Calu3 (cell line): ENCODE measurements at regions not wholly inside any gene's neighbourhood (a gene's known extent, or its start where the extent isn't known, plus 50 kb on each side); places are given as distances from the start of the nearest gene placed in this dataset.
A peak's percentile ranks its signal among the peaks of the same experiment; 100 is the strongest.

ENCODE experiments used
- BruUV-seq: library from RNA; stranded (reverse); fragments of 400-500 nt; replicated peaks from 2 replicates; lab custom pipeline; 2021; lab: Mats Ljungman, UMichigan
- CTCF ChIA-PET: fragments of 300-600 bp; sonication (Branson Sonifier 250); formaldehyde crosslinking; loops from one replicate; lab custom pipeline; 2022; ENCODE audit warnings: antibody characterized with exemption; lab: Charles Lee
- DNase-seq: peaks from one replicate; pipeline ENCODE4 v3.0.0; 2022
- H3K27ac Mint-ChIP-seq: one replicate; pipeline ENCODE4 v1.8.0; 2022; ENCODE audit warnings: mixed read lengths; ENCODE audit not compliant: unreplicated experiment
- H3K27me3 Mint-ChIP-seq: one replicate; pipeline ENCODE4 v1.8.0; 2022; ENCODE audit warnings: mixed read lengths; ENCODE audit not compliant: unreplicated experiment
- H3K36me3 Mint-ChIP-seq: one replicate; pipeline ENCODE4 v1.8.0; 2022; ENCODE audit warnings: mild to moderate bottlenecking, moderate library complexity, mixed read lengths; ENCODE audit not compliant: insufficient read depth, unreplicated experiment
- H3K4me1 Mint-ChIP-seq: one replicate; pipeline ENCODE4 v1.8.0; 2022; ENCODE audit warnings: mild to moderate bottlenecking, low read depth, mixed read lengths; ENCODE audit not compliant: unreplicated experiment
- H3K4me3 Mint-ChIP-seq: one replicate; pipeline ENCODE4 v1.8.0; 2022; ENCODE audit warnings: mild to moderate bottlenecking, low read depth, moderate library complexity, mixed read lengths; ENCODE audit not compliant: unreplicated experiment
- H3K9me3 Mint-ChIP-seq: one replicate; pipeline ENCODE4 v1.8.0; 2022; ENCODE audit warnings: low read depth, mixed read lengths; ENCODE audit not compliant: unreplicated experiment
- intact Hi-C: fragments of 100-400 bp; cut with micrococcal nuclease; formaldehyde crosslinking; loops from one replicate; pipeline ENCODE4 v1.10.0; 2022; ENCODE audit not compliant: unreplicated experiment
- TF ChIP-seq, protein P1 (sequence below): fragments of 200-600 bp; IDR thresholded peaks from one replicate; pipeline ENCODE4 v1.8.0; 2022; ENCODE audit warnings: antibody characterized with exemption; ENCODE audit not compliant: unreplicated experiment

- H3K4me3 Mint-ChIP-seq, result no peak overlapping the region
- CTCF ChIA-PET, result interaction anchor here (1.4 to 1.6 kb wide), 4 partner anchors 281 to 406 kb away, joined by 3 to 12 read pairs (median 10); no protein-coding TSS in a partner anchor
- H3K9me3 Mint-ChIP-seq, result peaks cover 2% of the 10 kb centered on the region
- H3K4me1 Mint-ChIP-seq, result peaks cover 16% of the 10 kb centered on the region
- intact Hi-C loops, result loop anchor here (1.0 to 10.0 kb wide), 2 partner anchors 126 to 383 kb away; no protein-coding TSS in a partner anchor
- no TSS peak for BruUV-seq
- H3K27ac Mint-ChIP-seq, result no peak overlapping the region
- DNase-seq, result peak; percentile 62
- TF ChIP-seq, protein P1, sequence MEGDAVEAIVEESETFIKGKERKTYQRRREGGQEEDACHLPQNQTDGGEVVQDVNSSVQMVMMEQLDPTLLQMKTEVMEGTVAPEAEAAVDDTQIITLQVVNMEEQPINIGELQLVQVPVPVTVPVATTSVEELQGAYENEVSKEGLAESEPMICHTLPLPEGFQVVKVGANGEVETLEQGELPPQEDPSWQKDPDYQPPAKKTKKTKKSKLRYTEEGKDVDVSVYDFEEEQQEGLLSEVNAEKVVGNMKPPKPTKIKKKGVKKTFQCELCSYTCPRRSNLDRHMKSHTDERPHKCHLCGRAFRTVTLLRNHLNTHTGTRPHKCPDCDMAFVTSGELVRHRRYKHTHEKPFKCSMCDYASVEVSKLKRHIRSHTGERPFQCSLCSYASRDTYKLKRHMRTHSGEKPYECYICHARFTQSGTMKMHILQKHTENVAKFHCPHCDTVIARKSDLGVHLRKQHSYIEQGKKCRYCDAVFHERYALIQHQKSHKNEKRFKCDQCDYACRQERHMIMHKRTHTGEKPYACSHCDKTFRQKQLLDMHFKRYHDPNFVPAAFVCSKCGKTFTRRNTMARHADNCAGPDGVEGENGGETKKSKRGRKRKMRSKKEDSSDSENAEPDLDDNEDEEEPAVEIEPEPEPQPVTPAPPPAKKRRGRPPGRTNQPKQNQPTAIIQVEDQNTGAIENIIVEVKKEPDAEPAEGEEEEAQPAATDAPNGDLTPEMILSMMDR, result peak; percentile 85
- H3K36me3 Mint-ChIP-seq, result no peaks in the 10 kb centered on the region
- H3K27me3 Mint-ChIP-seq, result no peaks in the 10 kb centered on the region
These were observed 320.2 kb downstream of the GRIN2B start for GRCh38 chr12:13661005-13661887.

DNA sequence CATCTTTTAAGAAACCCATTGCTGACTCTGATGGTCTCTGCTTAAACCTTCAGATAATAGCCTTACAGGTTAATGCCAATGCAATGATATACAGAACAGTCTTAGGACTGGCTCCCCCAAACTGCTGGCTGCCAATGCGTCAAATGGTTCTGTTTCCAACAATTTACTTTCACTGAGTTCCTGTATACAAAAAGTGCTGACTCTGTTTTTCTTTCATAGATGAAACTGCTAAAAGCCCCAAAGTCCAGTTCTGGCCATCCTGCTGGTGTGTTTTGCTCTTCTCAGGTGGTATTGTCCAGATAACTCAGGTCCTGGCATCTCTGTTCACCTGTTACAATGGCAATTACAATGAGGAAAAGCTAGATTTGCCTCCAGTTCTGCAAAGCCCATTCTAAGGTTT lies 326.9 kb downstream of the GRIN2B start:
- H3K4me1 Mint-ChIP-seq, result peaks cover 7% of the 10 kb centered on the region
- no peaks in the 10 kb centered on the region for H3K27me3 Mint-ChIP-seq
- H3K9me3 Mint-ChIP-seq, result peaks cover 2% of the 10 kb centered on the region
- no peak overlapping the region for H3K4me3 Mint-ChIP-seq
- BruUV-seq, result no TSS peak
- CTCF ChIA-PET, result no interaction called here
- TF ChIP-seq, protein P1, result no peak
- H3K36me3 Mint-ChIP-seq, result no peaks in the 10 kb centered on the region
- no peak for DNase-seq
- H3K27ac Mint-ChIP-seq, result no peak overlapping the region
- intact Hi-C loops, result no loop called here

- no peak for DNase-seq
- no peak overlapping the region for H3K4me3 Mint-ChIP-seq
- no peaks in the 10 kb centered on the region for H3K27me3 Mint-ChIP-seq
- TF ChIP-seq, protein P1, result no peak
- no peaks in the 10 kb centered on the region for H3K36me3 Mint-ChIP-seq
- CTCF ChIA-PET, result no interaction called here
- BruUV-seq, result no TSS peak
- H3K9me3 Mint-ChIP-seq, result no peaks in the 10 kb centered on the region
- peaks cover 3% of the 10 kb centered on the region for H3K4me1 Mint-ChIP-seq
- intact Hi-C loops, result no loop called here
- H3K27ac Mint-ChIP-seq, result no peak overlapping the region
These were observed 329.3 kb downstream of the GRIN2B start for GRCh38 chr12:13652105-13652504.

- Mint-ChIP-seq H3K9me3 (peaks cover 3% of the 10 kb centered on the region), H3K27ac (no peak overlapping the region), H3K36me3 (no peaks in the 10 kb centered on the region), H3K4me1 (no peaks in the 10 kb centered on the region), H3K4me3 (no peak overlapping the region), H3K27me3 (no peaks in the 10 kb centered on the region)
- BruUV-seq, result no TSS peak
- no peak for DNase-seq
- CTCF ChIA-PET, result no interaction called here
- TF ChIP-seq, protein P1, result no peak
- intact Hi-C loops, result no loop called here
These were observed 345.7 kb downstream of the GRIN2B start for GRCh38 chr12:13635709-13636108.
